Adrenal gland (tissue), 9 donors: ENCODE measurements at regions not wholly inside any gene's neighbourhood (a gene's known extent, or its start where the extent isn't known, plus 50 kb on each side); places are given as distances from the start of the nearest gene placed in this dataset.
A peak's percentile ranks its signal among the peaks of the same experiment; 100 is the strongest.

ENCODE experiments used
- DNase-seq, 7 donors: peaks; one replicate each; pipeline ENCODE4 v3.0.0-alpha.2; 2019 to 2020
- H3K27ac ChIP-seq, 5 donors: fragments of 200-600 bp; sonication (generic) in 4 of 5; 1 replicate in 3 of 5; 2 replicates in 2 of 5; pipeline versions ENCODE4 v1.5.1 to v1.8.0; 2016 to 2020; ENCODE audit warnings: mild to moderate bottlenecking in 1 of 5
- H3K27me3 ChIP-seq: fragments of 200-600 bp; 2 replicates; pipeline ENCODE4 v1.8.0; 2021
- H3K36me3 ChIP-seq, 2 donors: fragments of 200-600 bp; replicated peaks in 1 of 2; 1 replicate in 1 of 2; 2 replicates in 1 of 2; pipeline versions ENCODE4 v1.5.1 to v1.8.0; 2018 to 2022
- H3K4me1 ChIP-seq, 2 donors: fragments of 200-600 bp; replicated peaks in 1 of 2; 1 replicate in 1 of 2; 2 replicates in 1 of 2; pipeline versions ENCODE4 v1.5.1 to v1.8.0; 2018 to 2021
- H3K4me3 ChIP-seq, 4 donors: fragments of 200-600 bp; sonication (generic) in 3 of 4; one replicate each; pipeline ENCODE4 v1.5.1; 2016 to 2018
- H3K9me3 ChIP-seq, 3 donors: fragments of 200-600 bp; sonication (generic) in 1 of 3; replicated peaks in 1 of 3; 1 replicate in 2 of 3; 2 replicates in 1 of 3; pipeline versions ENCODE4 v1.5.1 to v1.8.0; 2016 to 2021
- POLR2A ChIP-seq, 2 donors: fragments of 450-650 bp; IDR thresholded peaks; one replicate each; pipeline ENCODE4 v1.6.1; 2017; ENCODE audit warnings: antibody characterized with exemption in 2 of 2, mild to moderate bottlenecking in 2 of 2, moderate library complexity in 1 of 2
- WGBS, 4 donors: extraction: QIAGEN DNeasy Blood & Tissue Kit in 2 of 4; methylation state at CpG; one replicate each; pipeline versions ENCODE4 v1.1.5 to v1.1.7; 2013 to 2017; 5-methylcytosine and 5-hydroxymethylcytosine counted together
- intact Hi-C, 2 donors: fragments of 100-400 bp; cut with DNase I; formaldehyde crosslinking; loops; one replicate each; pipeline versions ENCODE4 v1.14.1 to v1.15.0; 2022 to 2023
- TF ChIP-seq, protein P1 (sequence below), 6 experiments: fragments of 450-650 bp in 4 of 6; fragments of 200-600 bp in 2 of 6; sonication (generic) in 1 of 6; IDR thresholded peaks; 1 replicate in 5 of 6; 2 replicates in 1 of 6; pipeline versions ENCODE4 v1.5.1 to v1.8.0; 2016 to 2021; ENCODE audit warnings: antibody characterized with exemption in 6 of 6, mild to moderate bottlenecking in 2 of 6, moderate library complexity in 1 of 6
- donor health status: healthy with polysubstance abuse.
- donor health status: Bipolar disorder and iron deficiency.
- donor health status: DM: yes; HTN: yes; CAD: no.
- donor health status: DM: no; HTN: no; CAD: no.
- donor health status: DM: no; HTN: no; CAD: no.

DNA sequence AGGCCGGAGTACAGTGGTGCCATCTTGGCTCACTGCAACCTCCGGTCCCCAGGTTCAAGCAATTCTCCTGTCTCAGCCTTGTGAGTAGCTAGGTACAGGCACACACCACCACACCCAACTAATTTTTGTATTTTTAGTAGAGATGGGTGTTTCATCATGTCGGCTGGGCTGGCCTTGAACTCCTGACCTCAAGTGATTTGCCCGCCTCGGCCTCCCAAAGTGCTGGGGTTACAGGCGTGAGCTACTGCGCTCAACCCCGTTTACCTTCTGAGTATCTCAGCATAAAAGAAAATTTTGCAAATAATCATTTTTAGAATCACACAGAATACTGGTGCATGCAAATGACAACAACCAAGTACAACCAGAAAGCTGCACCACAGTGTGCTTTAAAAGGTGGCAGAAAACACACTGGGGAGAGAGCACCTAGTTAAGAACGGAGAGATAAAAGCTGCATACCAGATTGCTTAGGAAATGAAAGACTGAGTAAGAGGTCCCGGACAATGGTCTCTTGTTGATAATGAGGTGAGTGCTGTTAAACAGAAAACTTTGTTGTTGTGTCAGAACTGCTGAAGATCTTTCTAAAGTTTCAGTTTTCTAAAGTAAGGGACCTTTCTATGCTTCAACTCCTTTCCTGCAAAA is 189.6 kb downstream of the ACTR3 start:
- H3K4me3 ChIP-seq: no peak overlapping the region
- no peaks in the 10 kb centered on the region for H3K9me3 ChIP-seq
- H3K27me3 ChIP-seq: no peaks in the 10 kb centered on the region
- no peak for DNase-seq
- H3K4me1 ChIP-seq: peaks cover 4 to 8% of the 10 kb centered on the region in 2 donors
- H3K27ac ChIP-seq: no peak overlapping the region
- intact Hi-C loops: no loop called here
- no peaks in the 10 kb centered on the region for H3K36me3 ChIP-seq
- TF ChIP-seq POLR2A (IDR thresholded peaks at IDR 0.05): no peak
- TF ChIP-seq, protein P1, sequence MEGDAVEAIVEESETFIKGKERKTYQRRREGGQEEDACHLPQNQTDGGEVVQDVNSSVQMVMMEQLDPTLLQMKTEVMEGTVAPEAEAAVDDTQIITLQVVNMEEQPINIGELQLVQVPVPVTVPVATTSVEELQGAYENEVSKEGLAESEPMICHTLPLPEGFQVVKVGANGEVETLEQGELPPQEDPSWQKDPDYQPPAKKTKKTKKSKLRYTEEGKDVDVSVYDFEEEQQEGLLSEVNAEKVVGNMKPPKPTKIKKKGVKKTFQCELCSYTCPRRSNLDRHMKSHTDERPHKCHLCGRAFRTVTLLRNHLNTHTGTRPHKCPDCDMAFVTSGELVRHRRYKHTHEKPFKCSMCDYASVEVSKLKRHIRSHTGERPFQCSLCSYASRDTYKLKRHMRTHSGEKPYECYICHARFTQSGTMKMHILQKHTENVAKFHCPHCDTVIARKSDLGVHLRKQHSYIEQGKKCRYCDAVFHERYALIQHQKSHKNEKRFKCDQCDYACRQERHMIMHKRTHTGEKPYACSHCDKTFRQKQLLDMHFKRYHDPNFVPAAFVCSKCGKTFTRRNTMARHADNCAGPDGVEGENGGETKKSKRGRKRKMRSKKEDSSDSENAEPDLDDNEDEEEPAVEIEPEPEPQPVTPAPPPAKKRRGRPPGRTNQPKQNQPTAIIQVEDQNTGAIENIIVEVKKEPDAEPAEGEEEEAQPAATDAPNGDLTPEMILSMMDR (IDR thresholded peaks at IDR 0.05): no peak
- 72 to 78% (median 76%) methylated on average over 10 of the region's 10 CpGs for WGBS, 4 donors

DNA sequence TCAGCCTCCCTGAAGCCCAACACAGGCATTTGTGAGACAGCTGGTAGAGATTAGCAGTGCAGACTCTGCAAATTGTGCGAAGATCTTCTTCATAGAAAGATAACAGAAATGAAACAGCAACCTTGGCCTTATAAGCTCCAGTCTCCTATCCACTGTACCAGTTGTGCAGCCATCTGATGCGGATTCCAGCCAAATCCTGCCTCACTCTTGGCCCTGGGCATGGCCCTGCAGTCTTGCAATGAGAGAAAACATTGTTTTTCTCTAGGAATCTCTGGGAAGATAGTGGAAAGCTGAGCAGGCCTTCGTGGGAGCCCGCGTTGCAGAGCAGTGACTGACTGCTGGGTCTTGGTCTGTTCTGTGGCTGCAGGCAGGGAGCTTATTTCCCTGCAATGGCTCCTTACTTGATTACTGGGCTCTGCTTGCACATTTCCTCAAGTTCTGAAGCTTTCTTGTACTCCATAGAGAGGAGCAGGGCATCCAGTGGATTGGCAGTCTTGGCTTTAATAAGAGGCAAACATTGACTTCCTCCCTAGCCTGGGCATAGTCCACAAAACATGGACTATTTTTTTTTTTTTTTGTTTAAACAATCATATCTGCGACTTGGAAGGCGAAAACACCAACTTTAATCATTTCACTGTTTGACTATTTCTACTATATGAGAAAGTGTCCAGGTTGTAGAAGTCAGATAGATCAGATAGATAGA is 193.0 kb downstream of the ACTR3 start:
- 42 to 66% (median 55%) methylated on average over 7 of the region's 7 CpGs for WGBS, 4 donors
- intact Hi-C loops: no loop called here
- no peaks in the 10 kb centered on the region for H3K9me3 ChIP-seq

GRCh38 chr2:114083717-114084387 is 194.0 kb downstream of the ACTR3 start:
- no peak overlapping the region for H3K4me3 ChIP-seq
- H3K27ac ChIP-seq: no peak overlapping the region
- no peak for DNase-seq
- no peaks in the 10 kb centered on the region for H3K36me3 ChIP-seq
- H3K27me3 ChIP-seq: no peaks in the 10 kb centered on the region
- intact Hi-C loops: no loop called here
- H3K4me1 ChIP-seq: peaks cover 4 to 8% of the 10 kb centered on the region in 2 donors
- H3K9me3 ChIP-seq: no peaks in the 10 kb centered on the region
- TF ChIP-seq POLR2A (IDR thresholded peaks at IDR 0.05): no peak
- TF ChIP-seq, protein P1 (IDR thresholded peaks at IDR 0.05): no peak
- 68 to 86% (median 73%) methylated on average over 5 of the region's 6 CpGs for WGBS, 4 donors

More for the DNA sequence above, 193.0 kb downstream of the ACTR3 start:
- no peaks in the 10 kb centered on the region for H3K27me3 ChIP-seq
- TF ChIP-seq POLR2A (IDR thresholded peaks at IDR 0.05): no peak
- TF ChIP-seq, protein P1 (IDR thresholded peaks at IDR 0.05): no peak
- H3K4me3 ChIP-seq: no peak overlapping the region
- no peaks in the 10 kb centered on the region for H3K36me3 ChIP-seq
- H3K27ac ChIP-seq: peak overlapping the region in 2 of 5 donors; percentile 15 to 22
- peaks cover 4 to 8% of the 10 kb centered on the region in 2 donors for H3K4me1 ChIP-seq
- DNase-seq: peak; percentile 35 to 86 (median 73)

DNA sequence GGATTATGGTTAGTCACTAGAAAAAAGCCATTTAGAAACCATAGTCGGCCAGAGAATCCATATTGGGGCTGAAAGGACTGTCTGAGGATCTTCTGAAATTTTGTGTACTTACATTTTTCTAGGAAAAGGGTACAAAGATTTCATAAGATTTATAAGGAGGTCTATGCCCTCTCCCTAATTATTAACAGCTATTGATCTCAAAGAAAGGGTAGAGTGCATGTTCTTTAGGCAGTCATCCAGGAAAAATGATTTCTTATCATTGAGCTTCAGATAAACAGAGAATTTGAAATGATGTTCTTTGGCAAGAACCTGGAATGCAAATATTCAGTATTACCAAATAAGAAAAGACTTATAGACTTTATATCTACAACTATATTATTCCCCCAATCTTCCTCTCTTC is 195.3 kb downstream of the ACTR3 start:
- H3K36me3 ChIP-seq: no peaks in the 10 kb centered on the region
- no peaks in the 10 kb centered on the region for H3K27me3 ChIP-seq
- no peak overlapping the region for H3K27ac ChIP-seq
- no peaks in the 10 kb centered on the region for H3K9me3 ChIP-seq
- H3K4me1 ChIP-seq: peaks cover 4 to 8% of the 10 kb centered on the region in 2 donors
- WGBS, 4 donors: 31 to 46% (median 38%) methylated on average over 1 of the region's 1 CpG
- intact Hi-C loops: no loop called here
- H3K4me3 ChIP-seq: no peak overlapping the region
- no peak for DNase-seq
- TF ChIP-seq POLR2A (IDR thresholded peaks at IDR 0.05): no peak
- TF ChIP-seq, protein P1 (IDR thresholded peaks at IDR 0.05): no peak
